HPDE6-E6E7 (cell line): ENCODE measurements at regions not wholly inside any gene's neighbourhood (a gene's known extent, or its start where the extent isn't known, plus 50 kb on each side); places are given as distances from the start of the nearest gene placed in this dataset.
"Not testable (repeated sequence)": the region's sequence is repeated elsewhere in the genome, so short reads cannot be mapped to it uniquely, and the experiment has no call there.

Experiments
- DNase-seq: peaks from one replicate; pipeline ENCODE4 v3.0.0; 2011; ENCODE audit warnings: missing footprints; ENCODE audit errors: extremely low spot score

GRCh38 chr15:62502451-62502850, 337.4 kb upstream of the C2CD4B start:
- DNase-seq: no peak

GRCh38 chr15:62503451-62503850, 338.4 kb upstream of the C2CD4B start:
- DNase-seq: no peak

GRCh38 chr15:62505762-62506161, 340.7 kb upstream of the C2CD4B start:
- no peak for DNase-seq

- DNase-seq: no peak
These were observed 341.2 kb upstream of the C2CD4B start for GRCh38 chr15:62506217-62506805.

- no peak for DNase-seq
These were observed 344.4 kb upstream of the C2CD4B start for GRCh38 chr15:62509395-62509958.

GRCh38 chr15:62510791-62511190, 345.7 kb upstream of the C2CD4B start:
- DNase-seq: no peak

- DNase-seq: no peak
These were observed 347.8 kb upstream of the C2CD4B start for GRCh38 chr15:62512904-62513303.

GRCh38 chr15:62513893-62514292, 348.8 kb upstream of the C2CD4B start:
- DNase-seq: no peak

GRCh38 chr15:62515696-62516395, 350.8 kb upstream of the C2CD4B start:
- DNase-seq: no peak

GRCh38 chr15:62517541-62517940, 352.5 kb upstream of the C2CD4B start:
- no peak for DNase-seq

- DNase-seq: not testable (repeated sequence)
These were observed 353.6 kb upstream of the C2CD4B start for GRCh38 chr15:62518666-62519065.

GRCh38 chr15:62519900-62520299, 354.8 kb upstream of the C2CD4B start:
- no peak for DNase-seq

GRCh38 chr15:62520887-62521286, 355.8 kb upstream of the C2CD4B start:
- DNase-seq: no peak

GRCh38 chr15:62521396-62521795, 356.3 kb upstream of the C2CD4B start:
- DNase-seq: no peak

- DNase-seq: no peak
These were observed 359.8 kb upstream of the C2CD4B start for GRCh38 chr15:62524848-62525247.

- DNase-seq: no peak
These were observed 362.3 kb upstream of the C2CD4B start for GRCh38 chr15:62527387-62527786.

- no peak for DNase-seq
These were observed 363.4 kb upstream of the C2CD4B start for GRCh38 chr15:62528505-62528904.

GRCh38 chr15:62532367-62532766, 367.3 kb upstream of the C2CD4B start:
- no peak for DNase-seq

- DNase-seq: no peak
These were observed 368.6 kb upstream of the C2CD4B start for GRCh38 chr15:62533687-62534086.

GRCh38 chr15:62534996-62535395, 369.9 kb upstream of the C2CD4B start:
- no peak for DNase-seq

GRCh38 chr15:62539236-62539635, 374.2 kb upstream of the C2CD4B start:
- no peak for DNase-seq

GRCh38 chr15:62541250-62541649, 376.2 kb upstream of the C2CD4B start:
- no peak for DNase-seq

GRCh38 chr15:62541846-62542245, 376.8 kb upstream of the C2CD4B start:
- no peak for DNase-seq
